GM10266 (cell line): ENCODE measurements at regions not wholly inside any gene's neighbourhood (a gene's known extent, or its start where the extent isn't known, plus 50 kb on each side); places are given as distances from the start of the nearest gene placed in this dataset.

ENCODE experiments used
- DNase-seq: peaks from one replicate; pipeline ENCODE4 v3.0.0; 2012; ENCODE audit errors: extremely low spot score
- TF ChIP-seq, protein P1 (sequence below): IDR thresholded peaks from 2 replicates; pipeline ENCODE4 v1.5.1; 2012; ENCODE audit warnings: mild to moderate bottlenecking, low read depth; ENCODE audit not compliant: control insufficient read depth, insufficient read depth; ENCODE audit errors: missing control alignments

DNA sequence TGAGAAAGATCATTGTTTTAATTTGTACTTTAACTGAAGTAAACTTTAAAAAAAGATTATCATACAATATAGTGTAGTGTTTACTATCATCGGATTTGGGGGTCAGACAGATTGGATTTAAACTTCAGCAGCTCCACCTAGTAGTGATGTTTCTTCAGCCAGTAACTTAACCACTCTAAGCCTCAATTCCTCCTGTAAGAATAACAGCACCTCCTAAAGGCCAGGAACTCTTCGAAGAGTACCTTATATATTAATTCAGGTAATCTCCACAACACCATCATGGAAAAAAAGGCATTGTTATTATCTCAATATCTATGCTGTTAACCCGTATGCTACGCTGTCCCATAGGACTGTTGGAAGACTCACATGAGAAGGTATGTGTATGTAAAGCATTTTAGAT, 69.0 kb upstream of the DLGAP1 start:
- TF ChIP-seq, protein P1, sequence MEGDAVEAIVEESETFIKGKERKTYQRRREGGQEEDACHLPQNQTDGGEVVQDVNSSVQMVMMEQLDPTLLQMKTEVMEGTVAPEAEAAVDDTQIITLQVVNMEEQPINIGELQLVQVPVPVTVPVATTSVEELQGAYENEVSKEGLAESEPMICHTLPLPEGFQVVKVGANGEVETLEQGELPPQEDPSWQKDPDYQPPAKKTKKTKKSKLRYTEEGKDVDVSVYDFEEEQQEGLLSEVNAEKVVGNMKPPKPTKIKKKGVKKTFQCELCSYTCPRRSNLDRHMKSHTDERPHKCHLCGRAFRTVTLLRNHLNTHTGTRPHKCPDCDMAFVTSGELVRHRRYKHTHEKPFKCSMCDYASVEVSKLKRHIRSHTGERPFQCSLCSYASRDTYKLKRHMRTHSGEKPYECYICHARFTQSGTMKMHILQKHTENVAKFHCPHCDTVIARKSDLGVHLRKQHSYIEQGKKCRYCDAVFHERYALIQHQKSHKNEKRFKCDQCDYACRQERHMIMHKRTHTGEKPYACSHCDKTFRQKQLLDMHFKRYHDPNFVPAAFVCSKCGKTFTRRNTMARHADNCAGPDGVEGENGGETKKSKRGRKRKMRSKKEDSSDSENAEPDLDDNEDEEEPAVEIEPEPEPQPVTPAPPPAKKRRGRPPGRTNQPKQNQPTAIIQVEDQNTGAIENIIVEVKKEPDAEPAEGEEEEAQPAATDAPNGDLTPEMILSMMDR = no peak

DNA sequence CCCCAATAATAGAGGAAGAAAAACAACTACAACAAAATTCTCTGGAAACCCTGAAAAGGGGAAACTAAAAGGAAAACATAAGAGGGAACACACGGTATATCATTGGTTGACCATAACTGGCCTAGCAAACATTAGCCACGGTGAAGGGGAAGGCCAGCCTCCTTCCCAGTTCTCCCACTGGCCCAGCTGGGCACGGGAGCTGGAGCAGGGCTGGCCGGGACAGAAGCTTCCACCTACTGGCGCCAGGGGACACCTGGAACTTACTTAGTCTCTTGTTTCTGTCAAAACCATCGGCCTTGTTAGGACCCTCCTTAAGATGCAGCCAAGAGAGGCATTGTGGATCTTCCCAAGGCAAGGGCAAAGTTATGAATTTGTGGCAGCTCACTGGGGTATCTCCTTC, 56.1 kb upstream of the DLGAP1 start:
- TF ChIP-seq, protein P1 = no peak
- peak; percentile 6 for DNase-seq

More for the DNA sequence above, 69.0 kb upstream of the DLGAP1 start:
- DNase-seq = no peak

GRCh38 chr18:4510711-4511110, 55.6 kb upstream of the DLGAP1 start:
- TF ChIP-seq, protein P1 = no peak
- peak; percentile 11 for DNase-seq

GRCh38 chr18:4510160-4510559, 55.1 kb upstream of the DLGAP1 start:
- TF ChIP-seq, protein P1 = no peak
- no peak for DNase-seq
